Testis (tissue), 2 donors: ENCODE measurements at regions not wholly inside any gene's neighbourhood (a gene's known extent, or its start where the extent isn't known, plus 50 kb on each side); places are given as distances from the start of the nearest gene placed in this dataset.

ENCODE experiments used
- DNase-seq: peaks from one replicate; pipeline ENCODE4 v3.0.0-alpha.2; 2019
- H3K27ac ChIP-seq, 2 donors: fragments of 200-600 bp; sonication (generic); one replicate each; pipeline ENCODE4 v1.5.1; 2019
- H3K27me3 ChIP-seq: fragments of 200-600 bp; sonication (generic); one replicate; pipeline ENCODE4 v1.5.1; 2019
- H3K36me3 ChIP-seq: fragments of 200-600 bp; sonication (generic); one replicate; pipeline ENCODE4 v1.5.1; 2017; ENCODE audit warnings: low read depth; ENCODE audit errors: missing control alignments
- H3K4me1 ChIP-seq: fragments of 200-600 bp; sonication (generic); one replicate; pipeline ENCODE4 v1.5.1; 2019
- H3K4me3 ChIP-seq, 2 donors: fragments of 200-600 bp; sonication (generic); one replicate each; pipeline ENCODE4 v1.5.1; 2017 to 2019
- H3K9me3 ChIP-seq: fragments of 200-600 bp; sonication (generic); one replicate; pipeline ENCODE4 v1.5.1; 2017
- CTCF ChIP-seq, 3 experiments: fragments of 450-650 bp in 2 of 3; fragments of 200-600 bp in 1 of 3; sonication (generic) in 1 of 3; IDR thresholded peaks; one replicate each; pipeline ENCODE4 v1.5.1; 2016 to 2019; ENCODE audit warnings: antibody characterized with exemption in 3 of 3, mild to moderate bottlenecking in 2 of 3, moderate library complexity in 1 of 3
- POLR2A ChIP-seq: fragments of 450-650 bp; IDR thresholded peaks from one replicate; pipeline ENCODE4 v1.6.1; 2017; ENCODE audit warnings: antibody characterized with exemption, mild to moderate bottlenecking, moderate library complexity
- WGBS, 2 donors: methylation state at CpG; one replicate each; pipeline ENCODE4 v1.1.5; 2018; 5-methylcytosine and 5-hydroxymethylcytosine counted together
- intact Hi-C: fragments of 100-400 bp; cut with DNase I; formaldehyde crosslinking; loops from one replicate; pipeline ENCODE4 v1.15.1; 2023; ENCODE audit warnings: low total_unique reads

- Histone ChIP-seq H3K27me3 (no peaks in the 10 kb centered on the region), H3K27ac (no peak overlapping the region), H3K9me3 (no peaks in the 10 kb centered on the region), H3K36me3 (no peaks in the 10 kb centered on the region), H3K4me3 (no peak overlapping the region), H3K4me1 (no peaks in the 10 kb centered on the region)
- intact Hi-C loops: no loop called here
- no peak for TF ChIP-seq POLR2A
- no peak for TF ChIP-seq CTCF (IDR thresholded peaks at IDR 0.05)
- no peak for DNase-seq
- 83 to 91% methylated on average over 19 of the region's 19 CpGs for WGBS, 2 donors
Observed at GRCh38 chr11:134665571-134666270, 253.7 kb upstream of the B3GAT1 start.

GRCh38 chr11:134665188-134665535, 253.1 kb upstream of the B3GAT1 start:
- no peak for TF ChIP-seq POLR2A
- no peak for TF ChIP-seq CTCF (IDR thresholded peaks at IDR 0.05)
- H3K27ac ChIP-seq: no peak overlapping the region
- H3K9me3 ChIP-seq: no peaks in the 10 kb centered on the region
- H3K36me3 ChIP-seq: no peaks in the 10 kb centered on the region
- H3K4me3 ChIP-seq: no peak overlapping the region
- WGBS, 2 donors: 76 to 87% methylated on average over 12 of the region's 12 CpGs
- no peaks in the 10 kb centered on the region for H3K4me1 ChIP-seq
- no peaks in the 10 kb centered on the region for H3K27me3 ChIP-seq
- no peak for DNase-seq
- intact Hi-C loops: no loop called here

GRCh38 chr11:134664447-134665187, 252.6 kb upstream of the B3GAT1 start:
- Histone ChIP-seq H3K36me3 (no peaks in the 10 kb centered on the region), H3K9me3 (no peaks in the 10 kb centered on the region)

GRCh38 chr11:134663506-134664313, 251.7 kb upstream of the B3GAT1 start:
- no peak for DNase-seq

More at GRCh38 chr11:134664447-134665187, 252.6 kb upstream of the B3GAT1 start:
- DNase-seq: no peak
- Histone ChIP-seq H3K27ac (no peak overlapping the region), H3K4me3 (no peak overlapping the region), H3K27me3 (no peaks in the 10 kb centered on the region), H3K4me1 (no peaks in the 10 kb centered on the region)
- TF ChIP-seq POLR2A (no peak), CTCF (IDR thresholded peaks at IDR 0.05) (no peak)
- intact Hi-C loops: no loop called here
- 85 to 87% methylated on average over 17 to 25 of the region's 25 CpGs for WGBS, 2 donors

More at GRCh38 chr11:134663506-134664313, 251.7 kb upstream of the B3GAT1 start:
- Histone ChIP-seq H3K4me3 (no peak overlapping the region), H3K9me3 (no peaks in the 10 kb centered on the region), H3K27ac (no peak overlapping the region), H3K36me3 (no peaks in the 10 kb centered on the region), H3K4me1 (no peaks in the 10 kb centered on the region), H3K27me3 (no peaks in the 10 kb centered on the region)
- TF ChIP-seq POLR2A (no peak), CTCF (IDR thresholded peaks at IDR 0.05) (no peak)
- 81 to 86% methylated on average over 9 to 11 of the region's 11 CpGs for WGBS, 2 donors
- intact Hi-C loops: no loop called here
